Sigmoid colon (tissue), 4 donors: ENCODE measurements at regions not wholly inside any gene's neighbourhood (a gene's known extent, or its start where the extent isn't known, plus 50 kb on each side); places are given as distances from the start of the nearest gene placed in this dataset.

Experiments
- EP300 ChIP-seq, 4 donors: sonication (generic); formaldehyde crosslinking; IDR thresholded peaks; one replicate each; pipeline ENCODE4 v1.6.1; 2017; ENCODE audit warnings: antibody characterized with exemption in 4 of 4
- POLR2A ChIP-seq, 2 donors: fragments of 450-650 bp; IDR thresholded peaks; one replicate each; pipeline ENCODE4 v1.6.1; 2016; ENCODE audit warnings: antibody characterized with exemption in 2 of 2, mild to moderate bottlenecking in 2 of 2, moderate library complexity in 2 of 2
- POLR2AphosphoS5 ChIP-seq, 4 donors: sonication (generic); formaldehyde crosslinking; IDR thresholded peaks; one replicate each; pipeline ENCODE4 v1.6.1; 2017; ENCODE audit warnings: antibody characterized with exemption in 4 of 4
- TF ChIP-seq, protein P1 (sequence below), 4 experiments: fragments of 450-650 bp in 3 of 4; fragments of 200-600 bp in 1 of 4; IDR thresholded peaks; one replicate each; pipeline ENCODE4 v1.5.1; 2016 to 2019; ENCODE audit warnings: antibody characterized with exemption in 4 of 4, mild to moderate bottlenecking in 3 of 4, moderate library complexity in 2 of 4

DNA sequence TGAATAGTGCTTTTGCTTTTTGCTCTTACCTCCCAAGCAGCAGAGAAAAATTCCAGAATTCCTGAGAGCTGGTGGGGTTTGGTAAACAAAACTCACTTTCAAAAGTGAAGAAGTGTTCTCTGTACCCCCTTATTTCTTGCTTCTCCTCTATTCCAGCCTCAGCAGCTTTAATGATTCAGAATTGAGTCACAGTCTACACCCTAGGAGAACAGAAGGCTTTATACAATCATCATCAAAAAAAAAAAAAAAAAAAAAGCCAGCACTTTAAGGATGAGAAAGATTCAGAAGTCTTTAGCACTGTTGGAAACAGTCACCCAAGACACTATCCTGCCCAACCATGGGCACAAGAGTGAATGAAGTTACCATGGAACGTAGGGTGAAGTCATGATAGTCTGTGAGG is 1583.1 kb upstream of the PCDH10 start:
- TF ChIP-seq, protein P1, sequence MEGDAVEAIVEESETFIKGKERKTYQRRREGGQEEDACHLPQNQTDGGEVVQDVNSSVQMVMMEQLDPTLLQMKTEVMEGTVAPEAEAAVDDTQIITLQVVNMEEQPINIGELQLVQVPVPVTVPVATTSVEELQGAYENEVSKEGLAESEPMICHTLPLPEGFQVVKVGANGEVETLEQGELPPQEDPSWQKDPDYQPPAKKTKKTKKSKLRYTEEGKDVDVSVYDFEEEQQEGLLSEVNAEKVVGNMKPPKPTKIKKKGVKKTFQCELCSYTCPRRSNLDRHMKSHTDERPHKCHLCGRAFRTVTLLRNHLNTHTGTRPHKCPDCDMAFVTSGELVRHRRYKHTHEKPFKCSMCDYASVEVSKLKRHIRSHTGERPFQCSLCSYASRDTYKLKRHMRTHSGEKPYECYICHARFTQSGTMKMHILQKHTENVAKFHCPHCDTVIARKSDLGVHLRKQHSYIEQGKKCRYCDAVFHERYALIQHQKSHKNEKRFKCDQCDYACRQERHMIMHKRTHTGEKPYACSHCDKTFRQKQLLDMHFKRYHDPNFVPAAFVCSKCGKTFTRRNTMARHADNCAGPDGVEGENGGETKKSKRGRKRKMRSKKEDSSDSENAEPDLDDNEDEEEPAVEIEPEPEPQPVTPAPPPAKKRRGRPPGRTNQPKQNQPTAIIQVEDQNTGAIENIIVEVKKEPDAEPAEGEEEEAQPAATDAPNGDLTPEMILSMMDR (IDR thresholded peaks at IDR 0.05): no peak
- TF ChIP-seq EP300 (IDR thresholded peaks at IDR 0.05): no peak
- TF ChIP-seq POLR2AphosphoS5 (IDR thresholded peaks at IDR 0.05): no peak
- TF ChIP-seq POLR2A (IDR thresholded peaks at IDR 0.05): no peak
